Heart left ventricle (tissue), 13 donors: ENCODE measurements at regions not wholly inside any gene's neighbourhood (a gene's known extent, or its start where the extent isn't known, plus 50 kb on each side); places are given as distances from the start of the nearest gene placed in this dataset.

Experiments used
- POLR2A ChIP-seq, 2 donors: fragments of 450-650 bp; IDR thresholded peaks; one replicate each; pipeline ENCODE4 v1.6.1; 2017; ENCODE audit warnings: antibody characterized with exemption in 2 of 2, mild to moderate bottlenecking in 2 of 2, moderate library complexity in 2 of 2
- TF ChIP-seq, protein P1 (sequence below), 12 donors: fragments of 200-600 bp; sonication (generic) in 4 of 12; IDR thresholded peaks; one replicate each; pipeline versions ENCODE4 v1.5.0 to v1.8.0; 2018 to 2022; ENCODE audit warnings: antibody characterized with exemption in 12 of 12, mild to moderate bottlenecking in 5 of 12
- donor health status: ischemic (EF 13 %, LVEDD 7.1; RV severe dilation, severe dysfunction).
- donor health status: DM: no; HTN: yes; CAD: no.
- donor health status: DM: no; HTN: no; CAD: no.
- donor health status: ischemic (EF 25% LVEDD 6.9; RV normal size, moderate dysfunction).
- donor health status: ischemic (EF 25% LVEDD 5.7; RV mildly dilated, moderate dysfunction).
- donor health status: ischemic (EF 35%, LVEDD 5.7; RV mildly dilated, moderate dysfunction).
- donor health status: nonischemic (EF 11% LVEDD 7.7; RV severe dilation, severe dysfunction).
- donor health status: DM: yes; HTN: yes; CAD: no.
- donor health status: PGD.
- donor health status: ischemic (EF 29% LVEDD 5.4; RV normal size, mild dysfunction).
- donor health status: nonischemic (EF 23%, LVEDD 6.1; RV moderate dilation, normal function).

DNA sequence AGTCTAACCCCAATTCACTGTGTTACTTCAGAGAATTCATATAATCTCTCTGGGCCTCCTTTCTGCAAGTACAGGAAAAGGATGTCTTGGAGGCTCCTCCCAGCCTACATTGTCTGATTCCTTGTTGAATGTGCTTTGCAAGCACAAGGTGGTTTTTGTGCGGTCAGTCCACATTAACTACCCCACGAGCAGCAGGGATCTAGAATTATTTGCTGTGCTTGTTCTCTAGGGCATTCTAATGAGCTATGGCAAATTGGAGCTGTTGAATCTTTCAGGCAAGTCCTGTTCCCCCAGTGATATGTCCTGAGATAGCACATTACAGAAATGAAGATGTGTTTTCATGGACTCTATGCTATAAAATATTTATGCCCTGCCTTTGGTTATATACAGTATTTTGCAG, 349.4 kb downstream of the SLC4A3 start:
- TF ChIP-seq POLR2A (IDR thresholded peaks at IDR 0.05): no peak
- TF ChIP-seq, protein P1, sequence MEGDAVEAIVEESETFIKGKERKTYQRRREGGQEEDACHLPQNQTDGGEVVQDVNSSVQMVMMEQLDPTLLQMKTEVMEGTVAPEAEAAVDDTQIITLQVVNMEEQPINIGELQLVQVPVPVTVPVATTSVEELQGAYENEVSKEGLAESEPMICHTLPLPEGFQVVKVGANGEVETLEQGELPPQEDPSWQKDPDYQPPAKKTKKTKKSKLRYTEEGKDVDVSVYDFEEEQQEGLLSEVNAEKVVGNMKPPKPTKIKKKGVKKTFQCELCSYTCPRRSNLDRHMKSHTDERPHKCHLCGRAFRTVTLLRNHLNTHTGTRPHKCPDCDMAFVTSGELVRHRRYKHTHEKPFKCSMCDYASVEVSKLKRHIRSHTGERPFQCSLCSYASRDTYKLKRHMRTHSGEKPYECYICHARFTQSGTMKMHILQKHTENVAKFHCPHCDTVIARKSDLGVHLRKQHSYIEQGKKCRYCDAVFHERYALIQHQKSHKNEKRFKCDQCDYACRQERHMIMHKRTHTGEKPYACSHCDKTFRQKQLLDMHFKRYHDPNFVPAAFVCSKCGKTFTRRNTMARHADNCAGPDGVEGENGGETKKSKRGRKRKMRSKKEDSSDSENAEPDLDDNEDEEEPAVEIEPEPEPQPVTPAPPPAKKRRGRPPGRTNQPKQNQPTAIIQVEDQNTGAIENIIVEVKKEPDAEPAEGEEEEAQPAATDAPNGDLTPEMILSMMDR (IDR thresholded peaks at IDR 0.05): no peak
